H4 (cell line): ENCODE measurements at regions not wholly inside any gene's neighbourhood (a gene's known extent, or its start where the extent isn't known, plus 50 kb on each side); places are given as distances from the start of the nearest gene placed in this dataset.

ENCODE experiments used
- DNase-seq: peaks from one replicate; pipeline ENCODE4 v3.0.0-alpha.2; 2015; ENCODE audit warnings: low spot score

DNA sequence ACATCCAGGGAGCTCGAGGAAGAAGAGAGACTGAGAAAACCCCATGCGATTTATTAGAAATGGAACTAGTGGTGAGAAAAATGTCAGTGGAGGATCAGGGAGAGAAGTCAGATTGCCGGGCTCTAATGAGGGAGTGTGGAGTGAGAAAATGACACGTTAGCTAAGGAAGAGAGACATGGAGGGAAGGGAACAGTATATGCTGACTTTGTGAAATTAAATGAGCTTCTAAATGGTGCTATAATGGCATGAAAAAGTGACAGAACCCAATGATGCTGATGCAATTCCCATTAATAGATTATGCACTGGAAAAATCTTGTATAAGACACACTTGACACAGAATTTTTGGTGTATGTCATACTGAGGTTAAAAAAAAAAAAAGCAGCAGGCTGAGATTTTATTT, 112.6 kb downstream of the HSPH1 start:
- no peak for DNase-seq

DNA sequence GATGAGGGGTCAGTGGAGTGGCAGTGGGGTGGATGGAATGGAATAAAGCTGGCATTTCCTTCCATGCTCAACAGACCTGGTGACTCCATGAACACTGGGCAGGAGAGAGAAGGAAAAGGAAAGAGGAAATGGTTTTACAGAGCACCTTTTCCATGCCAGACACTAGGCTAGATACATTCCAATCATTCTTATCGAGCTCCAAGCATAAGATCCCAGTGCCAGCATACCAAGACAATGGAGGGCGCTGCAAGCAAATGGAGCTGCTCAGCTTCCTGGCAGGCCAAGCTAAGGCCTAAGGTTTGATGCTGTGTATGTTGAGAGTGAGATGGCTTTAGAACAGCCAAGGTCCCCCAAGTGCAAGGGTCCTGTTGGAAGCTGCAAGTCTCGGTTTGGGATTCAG, 113.2 kb downstream of the HSPH1 start:
- DNase-seq = no peak

DNA sequence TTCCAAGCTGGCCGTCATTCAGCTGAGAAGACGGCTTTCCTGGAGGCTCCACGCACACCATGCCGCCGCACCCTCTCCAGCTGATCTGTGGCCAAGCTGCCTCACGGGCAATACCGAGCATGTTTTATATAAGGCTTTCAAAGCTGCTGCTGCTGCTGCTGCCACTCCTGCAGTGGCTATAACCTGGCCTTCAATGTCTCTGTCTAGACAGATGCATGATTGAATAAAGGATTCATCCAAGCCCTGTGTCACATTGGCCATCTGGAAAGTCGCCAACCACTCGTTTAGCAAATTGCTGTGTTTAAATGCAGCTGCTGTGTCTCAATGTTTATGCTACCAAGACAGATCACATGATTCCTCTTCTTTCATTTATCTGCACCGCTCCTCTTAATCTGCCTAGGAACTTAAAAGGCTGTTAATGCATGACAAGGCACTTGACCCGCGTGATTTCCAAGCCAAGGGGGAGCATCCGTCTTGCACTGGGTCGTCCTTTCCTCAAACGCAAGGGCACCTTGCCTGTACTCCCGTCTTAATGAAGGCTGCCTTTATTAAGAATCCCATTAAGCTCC, 114.3 kb downstream of the TEX26 start:
- DNase-seq = peak; percentile 41

- peak; percentile 89 for DNase-seq
These were observed 113.0 kb downstream of the TEX26 start for GRCh38 chr13:31045286-31046081.

DNA sequence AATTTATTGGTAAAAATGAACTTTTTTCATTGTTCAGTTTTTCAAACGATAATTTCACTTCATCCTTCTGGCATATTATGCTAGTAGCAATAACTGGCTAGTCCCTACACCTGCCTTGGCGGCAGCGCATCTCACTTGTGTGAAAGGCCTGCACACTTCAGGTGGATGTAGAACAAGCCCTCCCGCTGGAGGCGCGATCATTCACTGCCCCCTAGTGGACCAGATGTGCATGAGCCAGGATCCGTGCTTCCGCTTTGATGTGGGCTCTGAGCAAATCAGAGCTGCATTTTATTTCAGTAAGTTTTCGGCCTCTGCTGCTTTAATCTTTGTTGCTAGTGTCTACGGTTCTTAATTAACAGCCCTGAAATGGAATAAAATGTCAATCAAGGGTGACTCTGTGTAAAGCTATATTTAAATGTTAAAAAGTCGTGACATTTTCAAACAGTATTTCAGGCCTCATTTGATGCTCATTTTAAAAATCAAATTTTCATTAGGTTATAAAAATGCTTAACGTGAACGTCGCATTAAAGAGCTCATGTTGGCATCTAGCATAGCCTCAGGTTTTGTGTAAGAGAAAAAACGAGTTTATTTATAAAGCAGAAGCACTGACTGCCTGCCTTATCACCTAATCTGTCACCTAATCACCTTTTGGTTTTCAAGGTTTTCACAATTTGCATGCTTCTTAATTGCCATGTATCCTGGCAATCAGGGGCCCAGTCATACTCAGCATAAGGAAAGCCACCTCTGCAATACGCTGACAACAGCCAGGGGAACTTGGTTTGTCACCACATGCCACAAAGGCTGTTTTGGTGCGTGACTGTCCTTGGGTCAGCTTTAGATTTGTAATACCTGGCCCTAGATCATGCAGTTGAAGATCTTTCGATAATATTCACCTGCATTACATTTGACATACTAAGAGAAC, 112.2 kb downstream of the TEX26 start:
- DNase-seq = peak; percentile 64

DNA sequence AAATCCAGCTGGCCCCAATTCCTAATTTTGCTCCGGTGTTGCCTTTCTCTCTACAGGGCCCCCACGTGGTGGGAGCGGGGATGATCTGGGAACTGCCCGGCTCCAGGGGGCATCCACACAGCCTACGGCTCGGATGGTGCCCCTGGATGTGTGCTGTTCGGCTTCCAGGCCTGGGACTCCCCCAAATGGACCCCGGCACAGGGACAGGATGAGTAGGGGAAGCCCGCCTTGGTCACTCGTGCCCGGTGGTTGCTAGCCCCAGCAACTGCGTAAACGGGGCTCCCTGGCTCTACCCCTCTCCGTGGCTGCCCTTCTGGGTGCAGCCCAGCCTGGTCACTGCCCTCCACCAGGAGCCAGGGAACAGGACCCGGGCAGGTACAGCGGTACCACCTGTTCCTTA, 111.5 kb downstream of the TEX26 start:
- DNase-seq = no peak

GRCh38 chr13:31042481-31043165, 110.2 kb downstream of the TEX26 start:
- no peak for DNase-seq

DNA sequence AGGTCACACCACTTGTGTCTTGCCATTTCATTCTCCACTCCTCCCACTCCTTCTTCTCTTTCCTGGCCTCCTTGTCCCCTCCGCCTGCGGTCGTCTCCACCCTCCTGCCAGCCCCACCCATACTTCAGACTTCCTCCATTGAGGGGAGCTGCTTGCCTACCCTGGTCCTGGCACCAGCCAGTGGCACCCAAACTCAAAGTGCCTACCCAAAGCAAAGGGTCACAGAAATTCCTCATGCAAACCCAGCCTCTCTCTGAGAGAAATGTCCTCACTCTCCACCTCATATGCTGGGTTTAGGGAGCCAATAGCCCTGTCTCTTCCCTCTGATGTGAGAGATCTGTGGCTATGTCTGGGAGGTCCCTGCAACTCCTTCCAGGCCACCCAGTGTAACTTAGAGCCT, 109.6 kb downstream of the TEX26 start:
- no peak for DNase-seq

DNA sequence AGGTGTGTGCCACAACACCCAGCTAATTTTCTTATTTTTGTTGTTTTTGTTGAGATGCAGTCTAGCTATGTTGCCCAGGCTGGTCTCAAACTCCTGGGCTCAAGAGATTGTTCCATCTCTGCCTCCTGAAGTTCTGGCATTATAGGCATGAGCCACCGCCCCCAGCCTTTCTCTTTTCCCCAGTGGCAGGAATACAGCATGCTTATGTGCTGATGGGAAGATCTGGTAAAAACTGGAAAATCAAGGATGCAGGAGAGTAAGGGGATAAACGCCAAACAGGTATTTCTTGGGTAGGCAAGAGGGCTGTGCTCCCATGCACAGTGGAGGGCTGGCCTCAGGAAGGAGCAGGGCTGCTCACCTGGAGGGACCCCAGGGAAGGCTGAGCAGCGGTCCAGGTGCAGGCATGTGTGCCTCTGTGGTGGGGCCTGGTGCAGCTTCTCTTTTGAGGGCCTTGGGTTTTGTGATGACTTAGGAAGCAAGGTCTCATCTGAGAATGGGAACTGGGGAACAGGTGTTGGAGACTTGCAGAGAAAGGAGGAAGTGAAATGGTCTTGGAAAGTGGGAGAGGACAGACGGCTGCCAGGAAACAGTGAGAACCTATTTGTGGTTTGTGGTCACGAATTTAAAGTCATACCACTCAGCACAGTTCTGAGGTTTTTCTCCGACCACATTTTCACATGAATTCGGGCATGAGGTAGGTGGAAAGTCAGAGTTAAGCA, 106.5 kb downstream of the TEX26 start:
- peak; percentile 83 for DNase-seq

DNA sequence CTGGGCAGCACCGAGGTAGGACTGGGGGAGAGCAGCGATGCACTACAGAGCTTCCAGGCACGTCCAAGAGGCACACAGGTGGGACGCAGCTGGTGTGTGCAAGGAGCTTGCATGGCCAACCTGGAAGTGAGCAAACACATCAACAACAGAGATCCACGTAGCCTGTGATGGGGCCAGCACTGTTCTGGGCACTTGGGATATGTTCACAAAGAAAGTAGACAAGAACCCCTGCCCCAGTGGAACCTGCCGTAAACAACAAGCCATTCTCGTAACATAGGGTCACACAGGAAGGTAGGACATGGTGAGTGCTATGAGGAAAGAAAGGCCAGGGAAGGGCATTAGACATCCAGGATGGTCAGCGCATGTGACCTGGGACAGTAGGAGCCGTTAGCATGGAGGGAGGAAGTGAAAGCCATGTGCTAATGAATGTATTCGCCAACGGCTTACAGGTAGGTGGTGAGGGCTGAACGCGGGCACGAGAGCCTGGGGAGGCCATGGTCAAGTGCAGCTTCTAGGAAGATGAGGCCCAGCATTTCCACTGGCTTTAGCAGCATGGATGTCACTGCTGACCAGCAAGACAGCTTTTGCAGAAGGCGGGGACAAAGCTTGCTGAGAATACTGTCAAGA, 105.5 kb downstream of the TEX26 start:
- no peak for DNase-seq

DNA sequence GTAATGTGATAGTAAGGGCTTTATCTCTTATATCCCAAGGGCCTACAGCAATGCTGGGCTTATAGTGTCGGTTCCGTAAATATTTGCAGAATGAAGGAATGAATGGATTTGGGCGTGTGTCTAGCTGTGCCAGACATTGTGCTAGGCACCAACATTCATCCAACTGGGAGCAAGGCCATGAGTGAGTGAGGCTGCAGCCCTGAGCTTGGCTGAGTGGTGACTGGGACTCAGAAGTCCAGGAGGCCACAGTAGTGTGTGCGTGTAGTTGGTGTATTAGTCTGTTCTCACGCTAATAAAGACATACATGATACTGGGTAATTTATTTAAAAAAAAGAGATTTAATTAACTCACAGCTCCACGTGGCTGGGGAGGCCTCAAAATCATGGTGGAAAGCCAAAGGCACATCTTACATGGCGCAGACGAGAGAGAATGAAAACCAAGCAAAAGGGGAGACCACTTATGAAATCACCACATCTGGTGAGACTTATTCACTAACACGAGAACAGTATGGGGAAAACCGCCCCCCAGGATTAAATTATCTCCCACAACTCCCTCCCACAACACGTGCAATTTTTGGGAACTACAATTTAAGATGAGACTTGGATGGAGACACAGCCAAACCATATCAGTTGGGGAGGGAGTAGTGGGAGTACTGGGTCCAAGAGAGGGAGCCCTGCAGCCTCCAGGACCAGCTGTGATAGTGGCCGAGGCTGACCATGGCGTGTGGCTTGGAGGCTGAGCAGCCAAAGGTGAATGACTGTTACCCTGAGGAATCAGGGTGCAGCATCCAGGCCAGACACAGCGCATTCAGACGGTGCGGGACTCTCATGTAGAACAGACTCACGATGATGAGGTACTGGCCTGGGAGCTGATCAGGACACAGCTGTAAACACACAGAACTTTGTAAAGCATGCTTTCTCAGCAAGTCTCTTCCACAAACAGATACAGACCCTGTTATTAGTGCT, 104.6 kb downstream of the TEX26 start:
- no peak for DNase-seq

DNA sequence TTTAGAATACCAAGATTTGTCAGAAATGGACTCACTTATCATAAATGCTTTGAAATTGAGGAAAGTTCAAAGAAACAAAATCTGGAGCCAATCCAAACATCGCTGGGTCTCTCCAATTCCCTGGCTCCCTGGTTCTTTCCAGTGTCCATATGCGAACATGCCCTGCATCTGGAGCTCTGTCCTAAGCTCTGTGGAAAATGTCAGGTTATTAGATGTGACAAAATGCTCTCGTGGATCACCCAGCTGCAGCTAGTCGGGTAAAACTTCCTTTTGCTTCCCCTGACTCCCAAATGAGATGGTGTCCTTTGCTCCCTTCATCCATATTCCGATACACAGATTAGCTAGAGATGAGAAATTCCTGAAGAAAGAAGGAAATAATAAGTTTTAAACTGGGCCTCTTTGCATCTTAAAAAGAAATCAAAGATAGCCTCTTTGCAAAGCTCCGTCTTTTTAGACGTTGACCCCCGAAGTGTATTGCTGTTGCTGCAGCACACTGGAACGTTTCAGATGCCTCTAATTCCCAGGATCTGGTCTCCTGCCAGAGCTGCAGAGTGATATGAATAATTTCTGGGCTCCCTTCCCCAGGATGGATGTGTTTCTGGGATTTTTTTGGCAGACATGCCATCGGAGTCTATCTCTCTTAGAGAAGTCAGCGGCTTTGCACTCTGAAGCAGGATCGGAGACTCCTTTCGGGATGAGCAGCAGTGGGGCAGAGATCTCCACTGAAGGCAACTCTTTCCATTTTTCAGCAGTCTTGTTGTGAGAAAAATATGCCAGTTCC, 102.9 kb downstream of the TEX26 start:
- DNase-seq = no peak

GRCh38 chr13:31032528-31033113, 100.2 kb downstream of the TEX26 start:
- DNase-seq = no peak

DNA sequence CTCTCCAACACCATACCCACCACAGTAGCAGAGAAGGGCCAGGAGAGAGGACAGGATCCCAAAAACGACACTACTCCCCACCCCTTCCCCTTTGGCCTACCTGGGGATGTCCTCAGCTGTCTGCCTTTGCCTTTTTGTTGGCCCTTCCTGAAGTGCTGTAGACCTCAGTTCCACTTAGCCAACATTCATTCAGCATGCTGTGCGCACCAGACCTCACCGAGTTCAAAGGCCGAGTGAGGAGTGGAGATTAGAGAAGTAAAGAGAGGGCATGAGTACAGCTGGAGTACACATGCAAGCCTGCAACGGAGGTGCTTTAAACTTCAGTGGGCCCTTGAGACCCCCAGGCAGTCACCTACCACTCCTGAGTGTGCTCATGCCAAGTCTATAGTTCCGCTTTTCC, 99.0 kb downstream of the TEX26 start:
- no peak for DNase-seq

DNA sequence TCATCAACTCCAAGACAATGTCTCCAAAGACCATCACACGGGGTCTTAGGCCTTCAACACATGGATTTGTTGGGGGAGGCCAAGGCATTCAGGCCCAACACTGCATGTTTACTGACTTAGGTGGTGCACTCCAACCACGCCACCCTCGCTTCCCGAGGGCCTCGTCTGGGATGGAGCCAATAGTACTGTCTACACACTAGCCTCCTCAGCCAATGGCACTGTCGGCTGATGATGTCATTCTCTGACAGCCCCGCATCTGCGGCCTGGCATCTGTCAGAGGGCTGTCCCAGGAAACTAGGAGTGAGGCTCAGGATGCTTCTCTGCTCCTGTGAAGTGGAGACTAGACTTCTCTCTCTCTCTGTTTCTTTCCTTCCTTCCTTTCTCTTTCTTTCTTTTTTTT, 96.6 kb downstream of the TEX26 start:
- peak; percentile 24 for DNase-seq

- no peak for DNase-seq
These were observed 94.7 kb downstream of the TEX26 start for GRCh38 chr13:31027136-31027535.
